HT1080 (cell line): ENCODE measurements at regions not wholly inside any gene's neighbourhood (a gene's known extent, or its start where the extent isn't known, plus 50 kb on each side); places are given as distances from the start of the nearest gene placed in this dataset.
"Not testable (repeated sequence)": the region's sequence is repeated elsewhere in the genome, so short reads cannot be mapped to it uniquely, and the experiment has no call there.

Experiments
- DNase-seq: peaks from one replicate; pipeline ENCODE4 v3.0.0-alpha.2; 2015; ENCODE audit warnings: low read depth

DNA sequence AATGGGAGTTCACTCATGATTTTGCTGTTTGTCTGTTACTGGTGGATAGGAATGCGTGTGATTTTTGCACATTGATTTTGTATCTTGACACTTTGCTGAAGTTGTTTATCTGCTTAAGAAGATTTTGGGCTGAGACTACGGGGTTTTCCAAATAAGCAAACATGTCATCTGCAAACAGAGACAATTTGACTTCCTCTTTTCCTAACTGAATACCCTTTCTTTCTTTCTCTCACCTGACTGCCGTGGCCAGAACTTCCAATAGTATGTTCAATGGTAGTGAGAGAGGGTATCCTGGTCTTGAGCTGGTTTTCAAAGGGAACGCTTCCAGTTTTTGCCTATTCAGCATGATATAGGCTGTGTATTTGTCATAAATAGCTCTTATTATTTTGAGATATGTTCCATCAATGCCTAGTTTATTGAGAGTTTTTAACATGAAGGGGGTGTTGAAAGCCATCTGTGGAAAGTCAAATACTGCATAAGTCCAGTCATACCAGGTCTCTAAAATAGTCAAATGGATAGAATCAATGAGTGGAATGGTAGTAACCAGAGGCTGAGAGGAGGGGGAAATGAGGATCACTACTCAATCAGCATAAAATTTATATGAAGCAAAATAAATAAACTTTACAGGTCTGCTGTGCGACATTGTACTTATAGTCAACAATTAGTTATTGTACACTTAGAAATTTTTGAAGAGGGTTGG is 610.4 kb upstream of the ADGRB3 start:
- no peak for DNase-seq

- DNase-seq = not testable (repeated sequence)
Observed at GRCh38 chr6:68022968-68023367, 612.1 kb upstream of the ADGRB3 start.

GRCh38 chr6:68013780-68014515 is 621.1 kb upstream of the ADGRB3 start:
- no peak for DNase-seq

DNA sequence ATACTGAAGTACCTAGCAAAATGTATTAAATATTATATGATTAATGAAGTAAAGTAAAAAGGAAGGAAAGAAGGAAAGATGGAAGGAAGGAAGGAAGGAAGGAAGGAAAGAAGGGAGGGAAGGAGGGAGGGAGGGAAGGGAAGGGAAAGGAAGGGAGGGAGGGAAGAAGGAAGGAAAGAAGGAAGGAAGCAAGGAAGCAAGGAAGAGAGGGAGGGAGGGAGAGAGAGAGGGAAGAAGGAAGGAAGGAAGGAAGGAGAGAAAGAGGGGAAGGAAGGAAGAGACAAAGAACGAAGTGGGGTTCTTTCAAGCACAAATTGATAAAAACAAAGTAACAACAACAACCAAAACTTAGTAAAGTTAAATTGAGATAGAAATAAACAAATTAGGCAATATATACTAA is 622.3 kb upstream of the ADGRB3 start:
- DNase-seq = no peak

- no peak for DNase-seq
Observed at GRCh38 chr6:68010936-68011335, 624.1 kb upstream of the ADGRB3 start.

- peak; percentile 53 for DNase-seq
Observed at GRCh38 chr6:68008445-68008844, 626.6 kb upstream of the ADGRB3 start.

DNA sequence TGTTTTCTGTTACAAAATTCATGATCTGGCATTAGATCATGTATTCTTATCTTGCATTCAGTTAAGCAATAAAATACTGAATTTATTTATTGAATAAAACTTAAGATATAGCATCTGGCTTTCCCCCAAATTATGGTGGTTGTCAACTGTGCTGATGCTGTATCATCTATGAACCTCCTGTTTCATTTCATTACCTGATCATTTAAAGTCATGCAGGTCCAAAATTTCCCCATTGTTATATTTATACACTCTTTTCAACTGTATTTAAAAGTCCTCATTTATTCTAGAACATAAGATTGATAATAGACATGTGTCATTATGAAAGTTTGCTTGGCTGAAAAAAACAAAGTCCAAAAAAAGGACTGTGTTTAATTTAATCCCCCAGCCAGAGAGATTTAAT is 627.4 kb upstream of the ADGRB3 start:
- DNase-seq = no peak

- no peak for DNase-seq
Observed at GRCh38 chr6:67986694-67987232, 648.3 kb upstream of the ADGRB3 start.

DNA sequence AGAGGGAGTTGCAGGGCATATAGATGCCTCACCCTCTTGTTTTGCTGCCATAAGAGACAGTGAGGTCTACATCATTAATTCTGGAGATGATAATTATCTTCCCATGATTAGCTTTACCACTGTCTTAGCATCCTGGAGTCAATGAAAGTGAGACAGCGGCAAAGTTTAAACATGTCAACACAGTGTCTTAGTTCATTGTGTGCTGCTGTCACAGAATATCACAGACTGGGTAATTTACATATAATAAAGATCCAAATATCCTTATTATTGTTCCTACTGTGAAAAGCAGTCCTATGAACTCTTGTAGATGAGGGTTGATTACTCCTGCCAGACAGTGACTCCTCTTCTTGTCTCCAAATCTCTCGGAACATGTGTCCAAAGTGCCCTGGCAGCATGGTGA is 658.6 kb upstream of the ADGRB3 start:
- no peak for DNase-seq

DNA sequence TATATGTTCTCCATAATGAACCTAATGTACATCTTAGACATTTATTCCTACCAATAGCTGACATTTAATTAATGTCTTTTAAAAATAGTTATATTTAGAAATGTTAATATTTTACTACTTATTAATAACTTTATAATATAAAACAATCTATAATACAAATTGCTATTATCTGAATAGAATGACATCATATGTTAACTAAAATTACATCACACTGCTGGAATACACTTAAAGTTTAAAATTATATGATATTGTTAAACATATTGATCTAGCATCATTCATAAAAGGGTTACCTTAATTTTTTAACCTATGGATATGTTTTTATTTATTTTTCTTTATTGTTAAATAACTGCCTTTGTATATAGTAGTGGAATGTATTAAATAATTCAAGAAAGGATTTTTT is 660.2 kb upstream of the ADGRB3 start:
- DNase-seq = no peak

GRCh38 chr6:67971812-67972211 is 663.3 kb upstream of the ADGRB3 start:
- DNase-seq = no peak

- DNase-seq = no peak
Observed at GRCh38 chr6:67966830-67967229, 668.3 kb upstream of the ADGRB3 start.

GRCh38 chr6:67956352-67956751 is 678.7 kb upstream of the ADGRB3 start:
- no peak for DNase-seq

GRCh38 chr6:67952948-67953347 is 682.1 kb upstream of the ADGRB3 start:
- DNase-seq = no peak

DNA sequence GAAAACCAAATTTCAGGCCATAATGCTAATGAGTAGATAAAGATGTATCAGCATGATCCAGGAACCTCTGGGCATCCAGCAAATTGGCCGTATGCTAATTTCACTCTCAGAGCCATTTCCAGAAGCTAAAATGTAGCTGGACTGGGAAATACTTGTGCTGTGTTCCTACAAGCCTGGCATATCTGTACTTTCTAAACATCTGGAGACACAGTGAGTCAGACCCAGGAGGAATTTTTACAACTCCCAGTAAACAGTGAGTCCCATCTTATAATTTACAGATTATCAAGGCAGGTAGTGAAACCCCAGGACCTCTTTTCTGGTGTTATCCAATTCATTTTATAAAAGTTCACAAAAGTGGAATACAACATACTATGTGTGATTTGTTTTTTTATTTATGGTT is 683.0 kb upstream of the ADGRB3 start:
- DNase-seq = no peak

DNA sequence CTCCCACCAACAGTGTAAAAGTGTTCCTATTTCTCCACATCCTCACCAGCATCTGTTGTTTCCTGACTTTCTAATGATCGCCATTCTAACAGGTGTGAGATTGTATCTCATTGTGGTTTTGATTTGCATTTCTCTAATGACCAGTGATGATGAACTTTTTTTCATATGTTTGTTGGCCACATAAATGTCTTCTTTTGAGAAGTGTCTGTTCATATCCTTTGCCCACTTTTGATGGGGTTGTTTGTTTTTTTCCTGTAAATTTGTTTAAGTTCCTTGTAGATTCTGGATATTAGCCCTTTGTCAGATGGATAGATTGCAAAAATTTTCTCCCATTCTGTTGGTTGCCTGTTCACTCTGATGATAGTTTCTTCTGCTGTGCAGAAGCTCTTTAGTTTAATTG is 687.3 kb upstream of the ADGRB3 start:
- DNase-seq = not testable (repeated sequence)

GRCh38 chr6:67935976-67936477 is 699.1 kb upstream of the ADGRB3 start:
- DNase-seq = no peak

- no peak for DNase-seq
Observed at GRCh38 chr6:67933278-67933677, 701.8 kb upstream of the ADGRB3 start.

DNA sequence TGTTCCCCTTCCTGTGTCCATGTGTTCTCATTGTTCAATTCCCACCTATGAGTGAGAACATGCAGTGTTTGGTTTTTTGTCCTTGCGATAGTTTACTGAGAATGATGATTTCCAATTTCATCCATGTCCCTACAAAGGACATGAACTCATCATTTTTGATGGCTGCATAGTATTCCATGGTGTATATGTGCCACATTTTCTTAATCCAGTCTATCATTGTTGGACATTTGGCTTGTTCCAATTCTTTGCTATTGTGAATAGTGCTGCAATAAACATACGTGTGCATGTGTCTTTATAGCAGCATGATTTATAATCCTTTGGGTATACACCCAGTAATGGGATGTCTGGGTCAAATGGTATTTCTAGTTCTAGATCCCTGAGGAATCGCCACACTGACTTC is 712.5 kb upstream of the ADGRB3 start:
- not testable (repeated sequence) for DNase-seq

GRCh38 chr6:67920040-67920439 is 715.0 kb upstream of the ADGRB3 start:
- not testable (repeated sequence) for DNase-seq

GRCh38 chr6:67916399-67916798 is 718.7 kb upstream of the ADGRB3 start:
- no peak for DNase-seq

DNA sequence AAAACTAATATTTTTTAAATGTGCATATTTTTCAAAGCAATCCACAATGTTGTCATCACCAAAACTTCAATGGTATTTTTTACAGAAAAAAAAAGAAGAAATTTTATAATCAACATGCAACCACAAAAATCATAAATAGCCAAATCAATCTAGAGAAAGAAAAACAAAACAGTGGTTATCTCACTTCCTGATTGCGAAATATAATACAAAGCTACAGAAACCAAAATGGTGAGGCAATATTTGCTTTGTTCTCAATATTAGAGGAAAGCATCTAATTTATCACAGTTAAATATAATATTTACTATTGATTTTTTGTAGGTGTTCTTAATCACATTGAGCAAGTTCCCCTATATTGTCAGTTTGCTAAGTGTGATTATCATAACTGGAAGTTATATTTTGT is 720.7 kb upstream of the ADGRB3 start:
- DNase-seq = no peak

- no peak for DNase-seq
Observed at GRCh38 chr6:67909354-67909753, 725.7 kb upstream of the ADGRB3 start.
